Prostate gland (tissue), 2 donors: ENCODE measurements at regions not wholly inside any gene's neighbourhood (a gene's known extent, or its start where the extent isn't known, plus 50 kb on each side); places are given as distances from the start of the nearest gene placed in this dataset.

ENCODE experiments used
- DNase-seq: peaks from one replicate; pipeline ENCODE4 v3.0.0-alpha.2; 2019; ENCODE audit warnings: low spot score
- H3K27ac ChIP-seq, 2 donors: fragments of 200-600 bp; sonication (generic); 2 replicates each; pipeline ENCODE4 v1.5.1; 2017 to 2019
- H3K27me3 ChIP-seq: fragments of 200-600 bp; sonication (generic); replicated peaks from 2 replicates; pipeline ENCODE4 v1.5.1; 2019; ENCODE audit not compliant: insufficient read depth
- H3K36me3 ChIP-seq, 2 donors: fragments of 200-600 bp; sonication (generic); 1 replicate in 1 of 2; 2 replicates in 1 of 2; pipeline versions ENCODE4 v1.5.1 to v1.8.1; 2017 to 2019
- H3K4me1 ChIP-seq: fragments of 200-600 bp; sonication (generic); replicated peaks from 2 replicates; pipeline ENCODE4 v1.5.1; 2019
- H3K4me3 ChIP-seq, 2 donors: fragments of 200-600 bp; sonication (generic); 2 replicates each; pipeline ENCODE4 v1.5.1; 2017 to 2019
- H3K9me3 ChIP-seq: fragments of 200-600 bp; sonication (generic); 2 replicates; pipeline ENCODE4 v1.5.1; 2017
- CTCF ChIP-seq, 4 experiments: fragments of 200-600 bp in 2 of 4; fragments of 450-650 bp in 2 of 4; sonication (generic) in 2 of 4; IDR thresholded peaks; 1 replicate in 3 of 4; 2 replicates in 1 of 4; pipeline ENCODE4 v1.5.1; 2016 to 2019; ENCODE audit warnings: antibody characterized with exemption in 4 of 4, mild to moderate bottlenecking in 2 of 4, moderate library complexity in 2 of 4
- POLR2A ChIP-seq: fragments of 450-650 bp; IDR thresholded peaks from one replicate; pipeline ENCODE4 v1.6.1; 2016; ENCODE audit warnings: antibody characterized with exemption, mild to moderate bottlenecking
- POLR2AphosphoS5 ChIP-seq: sonication (generic); formaldehyde crosslinking; IDR thresholded peaks from one replicate; pipeline ENCODE4 v1.6.1; 2017; ENCODE audit warnings: antibody characterized with exemption
- WGBS: methylation state at CpG from one replicate; pipeline ENCODE4 v1.1.5; 2018; 5-methylcytosine and 5-hydroxymethylcytosine counted together
- intact Hi-C: fragments of 100-400 bp; cut with DNase I; formaldehyde crosslinking; loops from one replicate; pipeline ENCODE4 v1.14.2; 2022

DNA sequence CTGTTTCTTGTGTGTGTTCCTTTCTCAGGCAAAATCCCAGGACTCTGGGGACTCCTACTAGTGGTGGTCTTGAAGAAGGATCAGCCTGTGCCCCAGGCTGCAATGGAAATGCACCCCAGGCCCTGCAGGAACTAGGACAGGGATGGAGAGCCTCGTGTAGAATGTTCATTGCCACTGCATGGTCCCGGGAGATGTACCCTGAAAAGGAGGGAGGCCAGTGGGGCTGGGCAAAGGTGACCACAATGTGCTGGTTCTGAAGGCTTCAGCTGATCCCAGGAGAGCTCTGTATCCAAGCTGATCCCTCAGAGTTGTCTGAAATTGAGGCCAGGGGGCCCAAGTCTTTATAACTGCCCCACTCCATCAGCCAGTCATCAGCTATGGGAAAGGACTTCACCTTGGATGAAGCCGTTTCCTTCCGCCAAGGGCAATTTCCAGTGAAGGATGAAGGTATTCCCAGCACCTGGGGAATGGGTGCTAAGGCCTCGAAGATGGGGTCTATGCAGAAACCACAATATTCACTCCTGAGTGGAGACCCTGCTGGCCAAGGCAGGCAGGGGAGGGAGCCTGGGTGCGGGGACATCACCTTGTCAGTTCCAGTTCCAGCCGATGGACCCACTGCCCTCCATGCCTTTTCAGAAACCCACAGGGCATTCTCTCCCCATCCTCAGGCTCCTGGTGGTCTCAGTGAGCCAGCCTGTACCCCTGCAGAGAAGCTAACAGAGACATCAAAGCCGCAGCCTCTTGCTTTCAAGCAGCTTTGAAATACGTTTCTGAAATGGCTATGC, 59.9 kb upstream of the CDH5 start:
- H3K27ac ChIP-seq, result no peak overlapping the region
- no peaks in the 10 kb centered on the region for H3K4me1 ChIP-seq
- DNase-seq, result no peak
- TF ChIP-seq CTCF (IDR thresholded peaks at IDR 0.05) (no peak), POLR2A (no peak), POLR2AphosphoS5 (no peak)
- H3K9me3 ChIP-seq, result no peaks in the 10 kb centered on the region
- H3K36me3 ChIP-seq, result no peaks in the 10 kb centered on the region
- no peak overlapping the region for H3K4me3 ChIP-seq
- no peaks in the 10 kb centered on the region for H3K27me3 ChIP-seq
- WGBS, result 92% methylated on average over 9 of the region's 9 CpGs
- intact Hi-C loops, result no loop called here

DNA sequence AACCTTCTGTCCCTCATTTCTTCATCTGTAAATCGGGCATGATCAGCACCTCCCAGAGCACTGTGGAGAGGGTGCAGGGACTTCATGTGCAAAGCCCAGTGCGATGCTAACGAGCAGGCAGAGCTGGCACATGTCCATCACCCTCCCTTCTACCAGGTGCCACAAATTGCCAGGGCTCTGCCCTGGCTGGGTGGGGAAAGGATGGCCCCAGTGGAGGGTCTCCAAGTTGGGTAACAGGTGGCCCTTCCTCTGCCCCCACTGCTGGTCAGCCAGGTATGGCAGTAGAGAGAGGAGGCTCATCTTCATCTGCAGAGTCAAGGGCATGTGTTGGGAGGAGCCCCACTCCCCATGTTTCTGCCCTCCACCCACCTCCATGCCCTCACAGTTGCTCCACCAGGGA, 61.5 kb upstream of the CDH5 start:
- Histone ChIP-seq H3K27me3 (no peaks in the 10 kb centered on the region), H3K4me3 (no peak overlapping the region), H3K9me3 (no peaks in the 10 kb centered on the region), H3K36me3 (no peaks in the 10 kb centered on the region), H3K27ac (no peak overlapping the region), H3K4me1 (no peaks in the 10 kb centered on the region)
- WGBS, result 82% methylated on average over 3 of the region's 3 CpGs
- DNase-seq, result no peak
- intact Hi-C loops, result no loop called here
- TF ChIP-seq CTCF (IDR thresholded peaks at IDR 0.05) (no peak), POLR2A (no peak), POLR2AphosphoS5 (no peak)

- TF ChIP-seq POLR2A, result no peak
- no peak for TF ChIP-seq CTCF (IDR thresholded peaks at IDR 0.05)
- no peak for TF ChIP-seq POLR2AphosphoS5
- Histone ChIP-seq H3K4me1 (no peaks in the 10 kb centered on the region), H3K27ac (no peak overlapping the region), H3K9me3 (no peaks in the 10 kb centered on the region), H3K36me3 (no peaks in the 10 kb centered on the region), H3K27me3 (no peaks in the 10 kb centered on the region), H3K4me3 (no peak overlapping the region)
- DNase-seq, result no peak
- intact Hi-C loops, result no loop called here
- WGBS, result 50% methylated on average over 7 of the region's 7 CpGs
Measured at GRCh38 chr16:66304151-66304550, 62.3 kb upstream of the CDH5 start.

GRCh38 chr16:66300501-66300900, 66.0 kb upstream of the CDH5 start:
- Histone ChIP-seq H3K27me3 (no peaks in the 10 kb centered on the region), H3K27ac (no peak overlapping the region), H3K4me1 (no peaks in the 10 kb centered on the region), H3K9me3 (no peaks in the 10 kb centered on the region), H3K36me3 (no peaks in the 10 kb centered on the region), H3K4me3 (no peak overlapping the region)
- intact Hi-C loops, result no loop called here
- no peak for DNase-seq
- WGBS, result 78% methylated on average over 1 of the region's 1 CpG
- TF ChIP-seq POLR2A (no peak), POLR2AphosphoS5 (no peak), CTCF (IDR thresholded peaks at IDR 0.05) (no peak)

- Histone ChIP-seq H3K27ac (no peak overlapping the region), H3K36me3 (no peaks in the 10 kb centered on the region), H3K4me1 (no peaks in the 10 kb centered on the region), H3K4me3 (no peak overlapping the region), H3K27me3 (no peaks in the 10 kb centered on the region), H3K9me3 (no peaks in the 10 kb centered on the region)
- DNase-seq, result no peak
- intact Hi-C loops, result no loop called here
- WGBS, result 93% methylated on average over 3 of the region's 3 CpGs
- TF ChIP-seq POLR2AphosphoS5 (no peak), POLR2A (no peak), CTCF (IDR thresholded peaks at IDR 0.05) (no peak)
Measured at GRCh38 chr16:66300037-66300436, 66.5 kb upstream of the CDH5 start.
